ENCODE measurements at regions not wholly inside any gene's neighbourhood (a gene's known extent, or its start where the extent isn't known, plus 50 kb on each side); places are given as distances from the start of the nearest gene placed in this dataset.

GRCh38 chr2:44825702-44826101 is 115.8 kb upstream of the SIX3 start:
- no peak for TF ChIP-seq CTCF (IDR thresholded peaks at IDR 0.05)
- Histone ChIP-seq H3K4me1 (no peaks in the 10 kb centered on the region), H3K36me3 (no peaks in the 10 kb centered on the region), H3K27me3 (peaks cover 0 to 31% (median 20%) of the 10 kb centered on the region in 7 donors), H3K27ac (no peak overlapping the region), H3K4me3 (no peak overlapping the region), H3K9me3 (no peaks in the 10 kb centered on the region)
- ATAC-seq (no peak), DNase-seq (no peak)
- WGBS, 2 donors = 55 to 56% methylated on average over 5 of the region's 5 CpGs
- intact Hi-C loops (cut with DNase I) = no loop called here

GRCh38 chr2:44826601-44827000 is 114.9 kb upstream of the SIX3 start:
- Histone ChIP-seq H3K4me3 (no peak overlapping the region), H3K27ac (no peak overlapping the region), H3K36me3 (no peaks in the 10 kb centered on the region), H3K27me3 (peaks cover 0 to 27% (median 15%) of the 10 kb centered on the region in 7 donors), H3K9me3 (no peaks in the 10 kb centered on the region), H3K4me1 (no peaks in the 10 kb centered on the region)
- intact Hi-C loops (cut with DNase I) = no loop called here
- TF ChIP-seq CTCF (IDR thresholded peaks at IDR 0.05) = no peak
- DNase-seq (no peak), ATAC-seq (no peak)
- WGBS, 2 donors = 75 to 82% methylated on average over 3 of the region's 3 CpGs

- ATAC-seq = no peak
- peaks cover 0 to 23% (median 6%) of the 10 kb centered on the region in 7 donors for H3K27me3 ChIP-seq
- no peak overlapping the region for H3K4me3 ChIP-seq
- WGBS, 2 donors = 89% methylated on average over 7 of the region's 7 CpGs
- peaks cover 0 to 19% (median 5%) of the 10 kb centered on the region in 11 donors for H3K9me3 ChIP-seq
- intact Hi-C loops (cut with DNase I) = no loop called here
- TF ChIP-seq CTCF (IDR thresholded peaks at IDR 0.05) = no peak
- no peaks in the 10 kb centered on the region for H3K36me3 ChIP-seq
- H3K4me1 ChIP-seq = no peaks in the 10 kb centered on the region
- H3K27ac ChIP-seq = no peak overlapping the region
- no peak for DNase-seq
Observed at GRCh38 chr2:44829771-44830170, 111.7 kb upstream of the SIX3 start.

DNA sequence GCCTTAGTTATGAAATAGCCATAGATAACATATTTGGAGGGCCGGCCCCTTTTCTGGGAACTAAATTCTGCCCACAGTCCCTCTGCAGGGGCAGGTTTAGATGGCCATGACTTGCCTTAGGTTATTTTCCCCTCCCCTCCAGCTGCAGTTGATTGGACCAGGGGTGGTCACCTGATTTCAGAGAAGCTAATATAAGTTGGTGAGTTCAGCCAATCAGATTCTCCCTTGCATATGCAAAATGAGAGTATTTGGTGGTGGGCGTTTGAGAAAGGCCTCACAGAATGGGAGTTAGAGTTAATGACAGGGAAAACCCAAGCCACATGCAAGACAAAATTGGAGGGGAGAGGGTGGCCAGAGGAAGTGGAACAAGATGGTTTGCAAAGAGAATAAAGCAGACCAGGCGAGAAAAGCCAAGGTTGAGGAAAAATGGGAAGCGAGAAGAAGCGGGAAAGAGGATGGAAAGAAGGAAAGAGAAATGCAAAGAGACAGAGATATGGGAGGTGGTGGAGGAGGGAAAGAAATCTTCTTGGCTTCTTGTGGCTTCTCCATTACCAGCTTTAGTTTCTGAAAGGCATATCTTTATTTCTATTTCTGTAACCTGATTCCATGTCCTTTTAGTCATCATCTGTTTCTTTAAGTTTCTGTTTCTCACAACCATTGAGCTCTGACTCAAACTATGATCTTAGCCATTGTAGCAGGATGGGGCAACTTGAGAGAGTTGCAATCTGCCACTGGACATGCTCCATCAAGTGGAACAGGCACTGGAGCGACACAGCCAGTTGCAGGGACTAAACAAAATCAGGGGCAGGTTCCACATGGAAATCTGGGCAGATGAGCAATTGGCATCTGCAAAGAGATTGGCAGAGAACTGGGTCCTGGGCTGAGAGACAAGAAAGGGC is 108.1 kb upstream of the SIX3 start:
- no peak for ATAC-seq
- Histone ChIP-seq H3K4me3 (no peak overlapping the region), H3K27me3 (peaks cover 0 to 12% (median 4%) of the 10 kb centered on the region in 7 donors), H3K27ac (no peak overlapping the region), H3K4me1 (no peaks in the 10 kb centered on the region), H3K36me3 (no peaks in the 10 kb centered on the region), H3K9me3 (peaks cover 0 to 24% (median 5%) of the 10 kb centered on the region in 11 donors)
- no peak for DNase-seq
- intact Hi-C loops (cut with DNase I) = no loop called here
- no peak for TF ChIP-seq CTCF (IDR thresholded peaks at IDR 0.05)
- 79% methylated on average over 6 of the region's 6 CpGs for WGBS, 2 donors
